ENCODE measurements at regions not wholly inside any gene's neighbourhood (a gene's known extent, or its start where the extent isn't known, plus 50 kb on each side); places are given as distances from the start of the nearest gene placed in this dataset.

DNA sequence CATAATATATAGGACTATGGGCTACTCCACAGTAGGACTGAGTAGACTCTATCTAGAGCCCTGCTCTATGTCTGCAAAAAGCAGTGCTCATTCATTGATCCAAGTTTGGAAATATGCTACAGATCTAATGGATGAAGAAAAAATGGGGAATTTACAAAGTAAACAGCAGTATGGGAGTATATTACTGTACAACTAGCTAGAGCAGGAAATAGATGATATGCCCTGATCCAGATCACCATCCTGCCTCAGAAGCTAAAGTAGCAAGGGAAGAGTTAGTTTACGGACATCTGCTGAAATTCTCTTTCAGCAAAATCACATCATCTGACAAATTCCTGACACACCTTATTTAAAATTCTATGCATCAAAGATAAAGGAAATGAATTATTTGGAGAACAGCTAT lies 168.2 kb upstream of the SEMA3A start:
- no peak for TF ChIP-seq POLR2A (IDR thresholded peaks at IDR 0.05; ENCODE audit: low read length)
- TF ChIP-seq GATA1 (IDR thresholded peaks at IDR 0.05; ENCODE audit: low read depth, low read length): no peak
